ENCODE measurements at regions not wholly inside any gene's neighbourhood (a gene's known extent, or its start where the extent isn't known, plus 50 kb on each side); places are given as distances from the start of the nearest gene placed in this dataset.
A peak's percentile ranks its signal among the peaks of the same experiment; 100 is the strongest.

DNA sequence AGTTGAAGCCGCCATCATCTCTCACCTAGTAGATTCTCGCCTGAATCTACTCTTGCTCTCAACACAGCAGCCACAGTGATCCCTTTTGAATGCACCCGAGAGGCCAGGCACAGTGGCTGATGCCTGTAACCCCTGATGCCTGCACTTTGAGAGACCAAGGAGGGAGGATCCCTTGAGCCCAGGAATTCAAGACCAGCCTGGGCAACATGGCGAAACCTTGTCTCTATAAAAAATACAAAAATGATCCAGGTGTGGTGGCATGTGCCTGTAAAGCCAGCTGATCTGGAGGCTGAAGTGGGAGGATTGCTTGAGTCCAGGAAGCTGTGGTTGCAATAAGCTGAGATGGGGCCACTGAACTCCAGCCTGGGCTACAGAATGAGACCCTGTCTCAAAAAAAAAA is 60.3 kb upstream of the EML4 start:
- no peaks in the 10 kb centered on the region for H3K36me3 Mint-ChIP-seq
- no peaks in the 10 kb centered on the region for H3K9me3 Mint-ChIP-seq
- no peak overlapping the region for H3K27ac Mint-ChIP-seq
- H3K4me1 Mint-ChIP-seq = peaks cover 16% of the 10 kb centered on the region
- H3K4me3 Mint-ChIP-seq = no peak overlapping the region
- no peaks in the 10 kb centered on the region for H3K27me3 Mint-ChIP-seq

- no peaks in the 10 kb centered on the region for H3K36me3 Mint-ChIP-seq
- no peak overlapping the region for H3K4me3 Mint-ChIP-seq
- H3K27me3 Mint-ChIP-seq = no peaks in the 10 kb centered on the region
- H3K27ac Mint-ChIP-seq = no peak overlapping the region
- peaks cover 27% of the 10 kb centered on the region for H3K4me1 Mint-ChIP-seq
- no peaks in the 10 kb centered on the region for H3K9me3 Mint-ChIP-seq
Observed at GRCh38 chr2:42109959-42110640, 59.1 kb upstream of the EML4 start.

DNA sequence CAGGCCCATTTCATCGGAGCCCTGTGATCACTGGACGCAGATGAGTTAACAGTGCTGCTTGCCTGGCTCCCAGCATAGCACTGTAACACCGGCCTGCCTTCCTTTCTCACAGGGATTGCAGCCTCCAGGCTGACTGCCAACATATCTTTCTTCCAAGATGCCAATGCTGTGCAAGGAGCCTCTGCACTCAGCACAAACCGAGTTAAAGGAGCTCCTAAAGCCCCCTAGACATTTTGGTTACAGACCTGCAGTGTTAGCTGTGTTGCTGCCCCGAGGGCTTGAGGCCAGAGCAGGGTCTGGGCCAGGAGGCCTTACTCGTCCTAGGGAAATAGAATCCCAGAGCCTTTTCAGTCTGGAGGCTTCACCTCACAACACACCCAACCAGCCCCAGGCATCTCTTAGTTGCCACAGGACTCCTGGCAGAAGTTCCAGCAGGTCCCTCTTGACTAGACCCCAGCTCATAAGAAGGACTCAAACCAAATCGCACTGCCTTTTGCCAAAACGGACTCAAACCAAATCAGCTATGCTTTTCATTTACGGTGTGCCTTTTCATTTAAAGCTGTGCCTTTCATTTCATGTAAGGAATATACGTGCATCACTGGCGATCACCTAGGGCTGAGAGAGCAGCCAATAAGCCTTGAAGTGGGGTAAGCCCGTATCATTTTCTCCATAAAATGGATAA is 58.4 kb upstream of the EML4 start:
- no peaks in the 10 kb centered on the region for H3K27me3 Mint-ChIP-seq
- no peak overlapping the region for H3K27ac Mint-ChIP-seq
- no peak overlapping the region for H3K4me3 Mint-ChIP-seq
- H3K36me3 Mint-ChIP-seq = no peaks in the 10 kb centered on the region
- H3K4me1 Mint-ChIP-seq = peaks cover 34% of the 10 kb centered on the region
- no peaks in the 10 kb centered on the region for H3K9me3 Mint-ChIP-seq

- peak overlapping the region; percentile 12 for H3K27ac Mint-ChIP-seq
- peaks cover 49% of the 10 kb centered on the region for H3K4me1 Mint-ChIP-seq
- no peaks in the 10 kb centered on the region for H3K36me3 Mint-ChIP-seq
- no peaks in the 10 kb centered on the region for H3K9me3 Mint-ChIP-seq
- H3K4me3 Mint-ChIP-seq = no peak overlapping the region
- no peaks in the 10 kb centered on the region for H3K27me3 Mint-ChIP-seq
Observed at GRCh38 chr2:42112418-42112817, 56.7 kb upstream of the EML4 start.

GRCh38 chr2:42113452-42113851 is 55.7 kb upstream of the EML4 start:
- Mint-ChIP-seq H3K4me1 (peaks cover 59% of the 10 kb centered on the region), H3K9me3 (no peaks in the 10 kb centered on the region), H3K36me3 (no peaks in the 10 kb centered on the region), H3K27ac (no peak overlapping the region), H3K27me3 (no peaks in the 10 kb centered on the region), H3K4me3 (no peak overlapping the region)

DNA sequence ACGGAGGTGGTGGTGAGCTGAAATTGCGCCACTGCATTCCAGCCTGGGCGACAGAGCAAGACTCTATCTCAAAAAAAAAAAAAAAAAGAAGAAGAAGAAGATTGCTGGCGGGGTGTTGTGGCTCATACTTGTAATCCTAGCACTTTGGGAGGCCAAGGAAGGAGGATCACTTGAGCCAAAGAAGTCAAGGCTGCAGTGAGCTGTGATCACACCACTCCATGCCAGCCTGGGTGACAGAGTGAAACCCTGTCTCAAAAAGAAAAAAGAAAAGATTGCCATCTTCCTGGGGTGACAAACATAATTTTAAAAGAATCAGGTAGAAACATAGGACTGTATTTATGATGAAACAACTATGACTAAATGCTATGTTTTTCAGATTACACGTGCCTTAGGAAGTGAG is 55.1 kb upstream of the EML4 start:
- Mint-ChIP-seq H3K4me1 (peaks cover 66% of the 10 kb centered on the region), H3K27ac (peak overlapping the region; percentile 14), H3K36me3 (no peaks in the 10 kb centered on the region), H3K27me3 (no peaks in the 10 kb centered on the region), H3K4me3 (no peak overlapping the region), H3K9me3 (no peaks in the 10 kb centered on the region)

DNA sequence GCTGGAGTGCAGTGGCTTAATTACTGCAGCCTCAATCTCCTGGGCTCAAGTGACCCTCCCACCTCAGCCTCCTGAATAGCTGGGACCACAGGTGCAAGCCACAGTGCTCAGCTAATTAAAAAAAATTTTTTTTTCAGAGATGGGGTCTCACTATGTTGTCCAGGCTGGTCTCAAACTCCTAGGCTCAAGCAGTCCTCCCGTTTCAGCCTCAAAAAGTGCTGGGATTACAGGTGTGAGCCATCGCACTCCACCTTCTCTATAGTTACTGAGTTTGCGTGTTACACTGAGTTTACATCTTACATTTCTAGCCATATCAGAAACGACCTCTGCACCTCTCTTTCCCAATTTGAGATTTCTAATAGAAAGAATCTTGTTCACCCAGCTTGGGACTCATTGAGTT is 53.6 kb upstream of the EML4 start:
- no peaks in the 10 kb centered on the region for H3K27me3 Mint-ChIP-seq
- H3K36me3 Mint-ChIP-seq = no peaks in the 10 kb centered on the region
- H3K27ac Mint-ChIP-seq = no peak overlapping the region
- H3K4me1 Mint-ChIP-seq = peaks cover 72% of the 10 kb centered on the region
- H3K4me3 Mint-ChIP-seq = no peak overlapping the region
- no peaks in the 10 kb centered on the region for H3K9me3 Mint-ChIP-seq

- Mint-ChIP-seq H3K27me3 (no peaks in the 10 kb centered on the region), H3K9me3 (no peaks in the 10 kb centered on the region), H3K4me3 (no peak overlapping the region), H3K36me3 (no peaks in the 10 kb centered on the region), H3K27ac (no peak overlapping the region), H3K4me1 (peaks cover 74% of the 10 kb centered on the region)
Observed at GRCh38 chr2:42116195-42117181, 52.7 kb upstream of the EML4 start.

DNA sequence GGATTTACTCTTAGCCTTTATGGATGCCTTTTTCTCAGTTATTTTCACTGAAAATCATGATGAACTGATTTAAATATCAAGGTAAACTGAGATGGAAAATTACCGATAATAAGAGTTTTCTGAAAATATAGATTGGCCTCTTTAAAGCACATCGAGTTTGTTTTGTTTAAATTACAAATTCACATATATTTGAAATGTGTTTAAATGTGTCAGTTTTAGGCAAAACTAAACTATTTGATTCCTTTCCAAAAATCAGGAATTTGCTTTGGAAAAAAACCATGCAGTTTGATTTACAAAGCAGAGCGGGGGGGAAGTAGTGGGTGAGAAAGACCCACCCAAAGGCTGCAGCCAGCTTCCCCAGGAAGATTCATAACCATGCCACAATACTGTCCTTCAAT is 52.0 kb upstream of the EML4 start:
- Mint-ChIP-seq H3K27ac (no peak overlapping the region), H3K9me3 (no peaks in the 10 kb centered on the region), H3K36me3 (no peaks in the 10 kb centered on the region), H3K4me3 (no peak overlapping the region), H3K27me3 (no peaks in the 10 kb centered on the region), H3K4me1 (peaks cover 71% of the 10 kb centered on the region)

GRCh38 chr2:42117923-42118753 is 51.0 kb upstream of the EML4 start:
- Mint-ChIP-seq H3K27ac (peak overlapping the region; percentile 82), H3K4me3 (peak overlapping the region; percentile 56), H3K4me1 (peaks cover 66% of the 10 kb centered on the region), H3K36me3 (no peaks in the 10 kb centered on the region), H3K27me3 (no peaks in the 10 kb centered on the region), H3K9me3 (no peaks in the 10 kb centered on the region)

GRCh38 chr2:42118754-42119569 is 50.2 kb upstream of the EML4 start:
- Mint-ChIP-seq H3K27me3 (no peaks in the 10 kb centered on the region), H3K4me1 (peaks cover 70% of the 10 kb centered on the region), H3K27ac (no peak overlapping the region)

More at GRCh38 chr2:42118754-42119569, 50.2 kb upstream of the EML4 start:
- H3K9me3 Mint-ChIP-seq = no peaks in the 10 kb centered on the region
- H3K36me3 Mint-ChIP-seq = no peaks in the 10 kb centered on the region
- H3K4me3 Mint-ChIP-seq = no peak overlapping the region

Measured in activated naive CD4-positive, alpha-beta T cell treated with anti-CD3 and anti-CD28 coated beads, Interleukin-2, amount 50 U/mL, for 24 hours (primary cell).